ENCODE measurements at regions not wholly inside any gene's neighbourhood (a gene's known extent, or its start where the extent isn't known, plus 50 kb on each side); places are given as distances from the start of the nearest gene placed in this dataset.
"Not testable (repeated sequence)": the region's sequence is repeated elsewhere in the genome, so short reads cannot be mapped to it uniquely, and the experiment has no call there.

DNA sequence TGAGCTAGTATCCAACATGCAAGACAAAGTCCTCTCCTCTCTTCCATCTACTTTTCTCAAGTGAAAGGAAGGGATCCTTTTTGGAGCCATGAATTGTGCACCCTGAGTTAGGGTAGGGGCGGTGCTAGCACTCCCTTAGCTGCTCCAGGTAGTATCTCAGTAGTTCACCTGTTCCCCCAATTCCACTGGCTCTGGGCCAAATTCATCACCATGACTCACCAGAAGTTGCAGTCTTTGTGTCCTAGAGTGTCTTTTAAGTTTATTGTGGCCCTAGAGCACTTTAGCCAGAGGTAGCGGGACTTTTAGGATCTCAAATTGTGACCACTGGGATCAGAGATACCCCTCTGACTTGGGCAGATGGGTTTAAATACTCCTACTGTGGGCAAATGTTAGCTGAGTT lies 398.6 kb upstream of the ANO5 start:
- no peak for ATAC-seq (ENCODE audit: low FRiP score)
- DNase-seq (ENCODE audit: low spot score): no peak

DNA sequence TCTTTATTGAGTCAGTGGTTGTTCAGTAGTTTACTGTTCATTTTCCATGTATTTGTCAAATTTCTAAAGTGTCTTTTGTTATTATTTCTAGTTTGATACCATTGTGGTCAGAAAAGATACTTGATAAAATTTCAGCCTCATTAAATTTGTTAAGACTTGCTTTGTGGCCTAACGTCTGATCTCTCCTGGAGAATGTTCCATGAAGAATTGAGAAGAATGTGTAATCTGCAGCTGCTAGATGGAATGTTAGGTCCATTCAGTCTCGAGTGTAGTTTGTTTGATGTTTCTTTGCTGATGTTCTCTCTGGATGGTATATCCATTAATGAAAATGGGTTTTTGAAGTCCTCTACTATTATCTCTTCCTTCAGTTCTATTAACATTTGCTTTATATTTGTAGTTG lies 394.7 kb upstream of the ANO5 start:
- no peak for ATAC-seq (ENCODE audit: low FRiP score)
- no peak for DNase-seq (ENCODE audit: low spot score)
- TF ChIP-seq, protein P1, sequence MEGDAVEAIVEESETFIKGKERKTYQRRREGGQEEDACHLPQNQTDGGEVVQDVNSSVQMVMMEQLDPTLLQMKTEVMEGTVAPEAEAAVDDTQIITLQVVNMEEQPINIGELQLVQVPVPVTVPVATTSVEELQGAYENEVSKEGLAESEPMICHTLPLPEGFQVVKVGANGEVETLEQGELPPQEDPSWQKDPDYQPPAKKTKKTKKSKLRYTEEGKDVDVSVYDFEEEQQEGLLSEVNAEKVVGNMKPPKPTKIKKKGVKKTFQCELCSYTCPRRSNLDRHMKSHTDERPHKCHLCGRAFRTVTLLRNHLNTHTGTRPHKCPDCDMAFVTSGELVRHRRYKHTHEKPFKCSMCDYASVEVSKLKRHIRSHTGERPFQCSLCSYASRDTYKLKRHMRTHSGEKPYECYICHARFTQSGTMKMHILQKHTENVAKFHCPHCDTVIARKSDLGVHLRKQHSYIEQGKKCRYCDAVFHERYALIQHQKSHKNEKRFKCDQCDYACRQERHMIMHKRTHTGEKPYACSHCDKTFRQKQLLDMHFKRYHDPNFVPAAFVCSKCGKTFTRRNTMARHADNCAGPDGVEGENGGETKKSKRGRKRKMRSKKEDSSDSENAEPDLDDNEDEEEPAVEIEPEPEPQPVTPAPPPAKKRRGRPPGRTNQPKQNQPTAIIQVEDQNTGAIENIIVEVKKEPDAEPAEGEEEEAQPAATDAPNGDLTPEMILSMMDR (IDR thresholded peaks at IDR 0.05): no peak

More for the DNA sequence above, 398.6 kb upstream of the ANO5 start:
- TF ChIP-seq, protein P1 (IDR thresholded peaks at IDR 0.05): no peak

DNA sequence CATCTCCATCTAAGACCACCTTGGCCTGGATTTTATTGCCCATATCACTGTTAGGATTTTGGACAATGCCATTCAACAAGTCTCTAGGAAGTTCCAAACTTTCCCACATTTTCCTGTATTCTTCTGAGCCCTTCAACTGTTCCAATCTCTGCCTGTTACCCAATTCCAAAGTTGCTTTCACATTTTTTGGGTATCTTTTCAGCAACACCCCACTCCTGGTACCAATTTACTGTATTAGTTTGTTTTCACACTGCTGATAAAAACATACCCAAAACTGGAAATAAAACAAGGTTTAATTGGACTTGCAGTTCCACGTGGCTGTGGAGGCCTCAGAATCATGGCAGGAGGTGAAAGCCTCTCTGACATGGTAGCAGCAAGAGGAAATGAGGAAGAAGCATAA lies 388.4 kb upstream of the ANO5 start:
- not testable (repeated sequence) for DNase-seq (ENCODE audit: low spot score); ATAC-seq (ENCODE audit: low FRiP score)

DNA sequence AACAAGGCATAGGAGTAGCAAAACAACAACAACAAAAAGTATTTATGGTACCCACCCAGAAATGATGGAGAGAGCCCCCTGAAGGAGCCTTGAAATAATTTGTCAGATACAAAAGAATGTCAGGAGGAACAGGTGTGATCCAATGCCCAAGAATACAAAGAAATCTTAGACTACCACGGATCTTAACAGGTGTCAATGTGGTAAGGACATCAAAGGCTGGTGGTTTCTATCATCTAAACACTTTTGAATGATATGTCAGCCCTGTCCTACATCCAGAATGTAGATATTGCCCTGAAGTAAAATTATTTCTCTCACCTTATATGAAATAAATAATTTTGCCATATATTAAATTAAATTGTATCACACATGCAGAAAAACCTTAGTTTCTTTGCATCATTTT lies 386.4 kb upstream of the ANO5 start:
- no peak for ATAC-seq (ENCODE audit: low FRiP score)
- TF ChIP-seq, protein P1 (IDR thresholded peaks at IDR 0.05): no peak
- no peak for DNase-seq (ENCODE audit: low spot score)

DNA sequence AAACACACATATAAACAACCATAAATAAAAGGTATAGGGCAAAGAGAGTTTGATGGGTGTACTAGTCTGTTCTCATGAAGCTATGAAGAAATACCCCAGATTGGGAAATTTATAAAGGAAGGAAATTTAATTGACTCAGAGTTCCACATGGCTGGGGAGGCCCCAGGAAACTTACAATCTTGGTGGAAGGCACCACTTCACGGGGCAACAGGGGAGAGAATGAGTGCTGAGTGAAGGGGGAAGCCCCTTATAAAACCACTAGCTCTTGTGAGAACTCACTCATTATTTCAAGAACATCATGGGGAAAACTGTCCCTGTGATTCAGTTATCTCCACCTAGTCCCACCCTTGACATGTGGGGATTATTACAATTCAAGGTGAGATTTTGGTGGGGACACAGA lies 385.9 kb upstream of the ANO5 start:
- no peak for ATAC-seq (ENCODE audit: low FRiP score)
- no peak for DNase-seq (ENCODE audit: low spot score)
- TF ChIP-seq, protein P1 (IDR thresholded peaks at IDR 0.05): no peak

DNA sequence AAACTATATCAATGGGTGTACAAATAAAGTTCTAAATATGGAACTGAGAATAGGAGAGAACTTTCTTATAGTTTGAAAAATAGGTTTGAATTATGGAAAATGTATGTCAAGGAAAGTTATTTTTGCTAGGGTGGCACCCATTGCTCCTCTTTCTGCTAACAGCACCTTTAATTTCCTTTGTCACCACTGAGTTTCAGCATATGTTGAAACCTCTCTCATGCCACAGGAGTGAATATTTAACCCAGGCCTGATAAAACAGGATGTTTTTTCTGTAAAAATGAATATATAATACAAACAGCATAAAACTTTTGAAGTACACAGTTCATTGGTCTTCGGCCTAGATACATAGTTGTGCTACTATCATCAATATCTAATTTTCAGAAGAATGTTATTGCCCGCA lies 385.5 kb upstream of the ANO5 start:
- no peak for DNase-seq (ENCODE audit: low spot score)
- ATAC-seq (ENCODE audit: low FRiP score): no peak
- TF ChIP-seq, protein P1 (IDR thresholded peaks at IDR 0.05): no peak

DNA sequence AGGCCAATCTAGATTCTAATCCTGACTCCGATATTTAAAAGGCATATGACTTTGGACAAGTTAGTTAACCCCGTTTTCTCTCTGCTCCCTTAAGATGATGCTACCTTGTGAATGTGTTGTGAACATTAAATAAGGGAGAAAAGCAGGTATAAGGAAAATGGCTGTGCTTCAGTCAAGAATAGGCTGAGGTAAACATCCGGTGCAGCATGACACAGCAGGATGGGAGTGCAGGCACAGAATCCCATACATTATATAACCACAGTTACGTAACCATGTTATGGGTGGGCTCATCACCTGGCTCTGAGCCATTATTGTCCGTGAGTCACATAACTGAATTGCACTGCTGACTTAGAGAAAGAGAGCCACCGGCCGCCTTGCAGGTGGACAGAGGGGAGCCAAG lies 382.2 kb upstream of the ANO5 start:
- DNase-seq (ENCODE audit: low spot score): no peak
- TF ChIP-seq, protein P1 (IDR thresholded peaks at IDR 0.05): no peak
- ATAC-seq (ENCODE audit: low FRiP score): no peak

DNA sequence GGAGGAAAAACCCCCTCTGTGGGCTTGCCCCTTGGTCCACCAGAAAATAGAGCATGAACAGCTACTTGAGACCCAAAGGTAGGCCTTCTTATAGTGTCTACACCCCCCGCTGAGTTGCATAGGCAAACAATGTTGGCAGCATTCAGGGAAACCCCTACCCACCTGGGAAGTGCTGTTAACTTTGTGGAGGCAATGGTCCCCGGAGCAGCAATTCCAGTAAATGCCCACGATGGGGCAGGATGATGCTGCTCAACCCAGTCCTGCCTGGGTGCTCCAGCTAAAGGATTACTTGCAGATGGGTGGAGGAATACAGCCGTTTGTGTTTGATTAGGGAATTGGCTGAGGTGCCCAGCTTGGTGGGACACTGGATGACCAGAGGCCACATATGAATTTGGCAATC lies 381.3 kb upstream of the ANO5 start:
- TF ChIP-seq, protein P1 (IDR thresholded peaks at IDR 0.05): no peak
- DNase-seq (ENCODE audit: low spot score) (no peak), ATAC-seq (ENCODE audit: low FRiP score) (no peak)
